Prostate gland (tissue), 2 donors: ENCODE measurements at regions not wholly inside any gene's neighbourhood (a gene's known extent, or its start where the extent isn't known, plus 50 kb on each side); places are given as distances from the start of the nearest gene placed in this dataset.
A peak's percentile ranks its signal among the peaks of the same experiment; 100 is the strongest.

Experiments
- DNase-seq: peaks from one replicate; pipeline ENCODE4 v3.0.0-alpha.2; 2019; ENCODE audit warnings: low spot score
- H3K27ac ChIP-seq, 2 donors: fragments of 200-600 bp; sonication (generic); 2 replicates each; pipeline ENCODE4 v1.5.1; 2017 to 2019
- H3K27me3 ChIP-seq: fragments of 200-600 bp; sonication (generic); replicated peaks from 2 replicates; pipeline ENCODE4 v1.5.1; 2019; ENCODE audit not compliant: insufficient read depth
- H3K36me3 ChIP-seq, 2 donors: fragments of 200-600 bp; sonication (generic); 1 replicate in 1 of 2; 2 replicates in 1 of 2; pipeline versions ENCODE4 v1.5.1 to v1.8.1; 2017 to 2019
- H3K4me1 ChIP-seq: fragments of 200-600 bp; sonication (generic); replicated peaks from 2 replicates; pipeline ENCODE4 v1.5.1; 2019
- H3K4me3 ChIP-seq, 2 donors: fragments of 200-600 bp; sonication (generic); 2 replicates each; pipeline ENCODE4 v1.5.1; 2017 to 2019
- H3K9me3 ChIP-seq: fragments of 200-600 bp; sonication (generic); 2 replicates; pipeline ENCODE4 v1.5.1; 2017
- CTCF ChIP-seq, 4 experiments: fragments of 200-600 bp in 2 of 4; fragments of 450-650 bp in 2 of 4; sonication (generic) in 2 of 4; IDR thresholded peaks; 1 replicate in 3 of 4; 2 replicates in 1 of 4; pipeline ENCODE4 v1.5.1; 2016 to 2019; ENCODE audit warnings: antibody characterized with exemption in 4 of 4, mild to moderate bottlenecking in 2 of 4, moderate library complexity in 2 of 4
- POLR2A ChIP-seq: fragments of 450-650 bp; IDR thresholded peaks from one replicate; pipeline ENCODE4 v1.6.1; 2016; ENCODE audit warnings: antibody characterized with exemption, mild to moderate bottlenecking
- POLR2AphosphoS5 ChIP-seq: sonication (generic); formaldehyde crosslinking; IDR thresholded peaks from one replicate; pipeline ENCODE4 v1.6.1; 2017; ENCODE audit warnings: antibody characterized with exemption
- WGBS: methylation state at CpG from one replicate; pipeline ENCODE4 v1.1.5; 2018; 5-methylcytosine and 5-hydroxymethylcytosine counted together
- intact Hi-C: fragments of 100-400 bp; cut with DNase I; formaldehyde crosslinking; loops from one replicate; pipeline ENCODE4 v1.14.2; 2022

DNA sequence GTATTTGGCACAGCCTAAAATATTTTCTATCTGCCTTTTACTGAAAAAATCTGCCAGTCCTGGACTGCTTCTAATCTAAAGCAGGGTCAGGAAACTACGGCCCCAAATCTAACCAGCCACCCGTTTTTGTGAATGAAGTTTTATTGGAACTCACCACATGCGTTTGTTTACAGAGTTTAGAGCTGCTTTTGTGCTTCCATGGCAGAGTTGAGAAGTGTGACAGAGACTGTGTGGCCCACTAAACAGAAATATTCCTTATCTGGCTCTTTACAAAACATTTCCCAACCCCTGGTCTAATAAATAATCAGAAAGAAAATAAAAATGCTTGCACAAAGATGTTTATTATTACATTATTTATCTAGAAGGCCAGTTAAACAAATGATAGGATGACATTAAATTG, 110.2 kb downstream of the COPRS start:
- Histone ChIP-seq H3K9me3 (no peaks in the 10 kb centered on the region), H3K36me3 (no peaks in the 10 kb centered on the region), H3K4me1 (peaks cover 14% of the 10 kb centered on the region), H3K27me3 (no peaks in the 10 kb centered on the region), H3K4me3 (no peak overlapping the region), H3K27ac (no peak overlapping the region)
- intact Hi-C loops, result loop anchor here (5.0 kb wide), 1 partner anchor 38 kb away; no protein-coding TSS in a partner anchor
- DNase-seq, result no peak
- 23% methylated on average over 3 of the region's 3 CpGs for WGBS
- TF ChIP-seq CTCF (IDR thresholded peaks at IDR 0.05) (no peak), POLR2A (no peak), POLR2AphosphoS5 (no peak)

DNA sequence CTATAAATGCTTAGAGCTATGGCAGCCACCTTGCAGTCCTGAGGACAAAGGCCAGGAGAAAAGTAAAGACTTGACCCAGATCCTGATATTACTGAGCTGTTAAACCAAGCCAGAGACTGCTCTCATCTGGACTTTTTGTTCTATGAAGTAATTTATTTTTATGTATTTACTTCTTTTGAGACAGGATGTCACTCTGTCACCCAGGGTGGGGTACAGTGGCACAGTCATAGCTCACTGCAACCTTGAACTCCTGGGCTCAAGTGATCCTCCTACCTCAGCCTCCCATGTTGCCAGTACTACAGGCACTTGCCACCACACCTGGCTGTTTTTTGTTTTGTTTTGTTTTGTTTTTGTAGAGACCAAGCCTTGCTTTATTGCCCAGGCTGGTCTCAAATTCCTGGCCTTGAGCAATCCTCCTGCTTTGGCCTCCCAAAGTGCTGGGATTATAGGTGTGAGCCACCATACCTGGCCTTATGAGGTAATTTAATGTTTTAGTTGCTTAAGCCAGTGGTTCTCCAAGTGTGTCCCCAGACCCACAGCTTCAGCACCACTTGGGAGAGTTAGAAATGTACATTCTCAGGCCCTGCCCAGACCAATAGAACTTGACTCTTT, 112.1 kb downstream of the COPRS start:
- no peak for TF ChIP-seq POLR2A
- TF ChIP-seq POLR2AphosphoS5, result no peak
- TF ChIP-seq CTCF (IDR thresholded peaks at IDR 0.05), result no peak
- DNase-seq, result no peak
- intact Hi-C loops, result loop anchor here (5.0 kb wide), 1 partner anchor 40 kb away; no protein-coding TSS in a partner anchor

GRCh38 chr17:31745964-31746600, 113.0 kb downstream of the COPRS start:
- Histone ChIP-seq H3K4me1 (peaks cover 17% of the 10 kb centered on the region), H3K4me3 (no peak overlapping the region), H3K9me3 (no peaks in the 10 kb centered on the region), H3K27me3 (no peaks in the 10 kb centered on the region), H3K27ac (no peak overlapping the region), H3K36me3 (no peaks in the 10 kb centered on the region)
- WGBS, result 80% methylated on average over 7 of the region's 8 CpGs
- DNase-seq, result no peak
- intact Hi-C loops, result loop anchor here (5.0 kb wide), 1 partner anchor 41 kb away; no protein-coding TSS in a partner anchor
- no peak for TF ChIP-seq CTCF (IDR thresholded peaks at IDR 0.05)
- TF ChIP-seq POLR2A, result no peak
- no peak for TF ChIP-seq POLR2AphosphoS5

More for the DNA sequence above, 112.1 kb downstream of the COPRS start:
- H3K36me3 ChIP-seq, result no peaks in the 10 kb centered on the region
- H3K9me3 ChIP-seq, result no peaks in the 10 kb centered on the region
- no peak overlapping the region for H3K27ac ChIP-seq
- H3K27me3 ChIP-seq, result no peaks in the 10 kb centered on the region
- peaks cover 17% of the 10 kb centered on the region for H3K4me1 ChIP-seq
- H3K4me3 ChIP-seq, result no peak overlapping the region

GRCh38 chr17:31744511-31744951, 114.5 kb downstream of the COPRS start:
- no peaks in the 10 kb centered on the region for H3K36me3 ChIP-seq
- H3K27me3 ChIP-seq, result no peaks in the 10 kb centered on the region
- 13% methylated on average over 3 of the region's 3 CpGs for WGBS
- peak overlapping the region; percentile 28 to 38 for H3K27ac ChIP-seq
- TF ChIP-seq CTCF (IDR thresholded peaks at IDR 0.05), result no peak
- peak; percentile 83 for TF ChIP-seq POLR2AphosphoS5
- no peak overlapping the region for H3K4me3 ChIP-seq
- peak; percentile 33 for DNase-seq
- intact Hi-C loops, result loop anchor here (5.0 kb wide), 2 partner anchors 162 to 187 kb away; no protein-coding TSS in a partner anchor
- H3K4me1 ChIP-seq, result peaks cover 22% of the 10 kb centered on the region
- no peaks in the 10 kb centered on the region for H3K9me3 ChIP-seq

DNA sequence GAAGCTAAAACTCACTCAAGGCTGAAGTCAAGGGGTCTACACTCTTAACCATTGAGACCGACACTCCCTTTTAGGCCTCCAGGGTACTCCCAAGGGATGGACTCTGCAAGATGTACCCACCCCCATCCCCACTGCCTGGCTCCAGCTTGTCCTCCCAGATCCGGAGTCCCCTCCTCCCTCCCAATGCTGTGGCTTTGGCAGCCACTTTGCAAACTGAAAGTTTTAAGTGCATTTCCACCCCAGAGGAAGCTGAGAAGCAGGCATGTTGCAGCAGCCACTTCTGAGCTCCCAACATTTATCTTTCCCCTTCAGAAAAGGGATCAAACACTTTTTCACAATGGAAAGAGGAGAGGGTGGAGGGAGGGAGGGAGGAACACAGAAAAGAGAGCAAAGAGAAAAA, 115.2 kb downstream of the COPRS start:
- TF ChIP-seq CTCF (IDR thresholded peaks at IDR 0.05) (no peak), POLR2AphosphoS5 (no peak), POLR2A (no peak)
- Histone ChIP-seq H3K27me3 (no peaks in the 10 kb centered on the region), H3K36me3 (no peaks in the 10 kb centered on the region), H3K4me3 (no peak overlapping the region), H3K9me3 (no peaks in the 10 kb centered on the region), H3K27ac (peak overlapping the region in 1 of 2 donors; percentile 28), H3K4me1 (peaks cover 19% of the 10 kb centered on the region)
- peak; percentile 16 for DNase-seq
- intact Hi-C loops, result loop anchor here (2.0 to 5.0 kb wide), 3 partner anchors 47 to 186 kb away; no protein-coding TSS in a partner anchor
- WGBS, result 18% methylated on average over 2 of the region's 2 CpGs
